AG10803 (cell line): ENCODE measurements at regions not wholly inside any gene's neighbourhood (a gene's known extent, or its start where the extent isn't known, plus 50 kb on each side); places are given as distances from the start of the nearest gene placed in this dataset.

ENCODE experiments used
- DNase-seq: peaks from one replicate; pipeline ENCODE4 v3.0.0; 2010; ENCODE audit warnings: low read depth
- H3K4me3 ChIP-seq: 2 replicates; pipeline ENCODE4 v1.5.1; 2011; ENCODE audit warnings: mild to moderate bottlenecking, low read length, control low read depth
- TF ChIP-seq, protein P1 (sequence below): conservative IDR thresholded peaks from 2 replicates; pipeline ENCODE4 v1.5.1; 2011; ENCODE audit warnings: mild to moderate bottlenecking, low read length, control low read depth, inconsistent platforms

DNA sequence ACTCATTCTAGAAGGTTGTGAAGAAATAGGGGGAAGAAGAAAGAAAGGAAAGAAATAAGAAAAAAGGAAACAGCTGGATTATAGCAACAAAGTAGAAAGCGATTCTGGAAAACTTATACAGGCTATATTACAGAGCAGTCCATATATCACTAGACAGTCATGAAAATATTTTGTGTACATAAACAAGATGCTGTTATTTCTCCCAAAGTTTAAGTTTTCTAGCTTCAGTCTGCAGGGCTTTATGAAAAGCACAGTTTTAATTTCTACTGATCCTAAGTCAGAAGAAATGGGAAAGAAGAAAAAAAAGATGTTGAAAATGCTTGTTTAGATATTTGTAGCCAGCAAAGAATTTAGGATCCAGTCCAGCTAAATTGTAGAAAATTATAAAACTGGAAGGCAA lies 321.4 kb upstream of the NDN start:
- TF ChIP-seq, protein P1, sequence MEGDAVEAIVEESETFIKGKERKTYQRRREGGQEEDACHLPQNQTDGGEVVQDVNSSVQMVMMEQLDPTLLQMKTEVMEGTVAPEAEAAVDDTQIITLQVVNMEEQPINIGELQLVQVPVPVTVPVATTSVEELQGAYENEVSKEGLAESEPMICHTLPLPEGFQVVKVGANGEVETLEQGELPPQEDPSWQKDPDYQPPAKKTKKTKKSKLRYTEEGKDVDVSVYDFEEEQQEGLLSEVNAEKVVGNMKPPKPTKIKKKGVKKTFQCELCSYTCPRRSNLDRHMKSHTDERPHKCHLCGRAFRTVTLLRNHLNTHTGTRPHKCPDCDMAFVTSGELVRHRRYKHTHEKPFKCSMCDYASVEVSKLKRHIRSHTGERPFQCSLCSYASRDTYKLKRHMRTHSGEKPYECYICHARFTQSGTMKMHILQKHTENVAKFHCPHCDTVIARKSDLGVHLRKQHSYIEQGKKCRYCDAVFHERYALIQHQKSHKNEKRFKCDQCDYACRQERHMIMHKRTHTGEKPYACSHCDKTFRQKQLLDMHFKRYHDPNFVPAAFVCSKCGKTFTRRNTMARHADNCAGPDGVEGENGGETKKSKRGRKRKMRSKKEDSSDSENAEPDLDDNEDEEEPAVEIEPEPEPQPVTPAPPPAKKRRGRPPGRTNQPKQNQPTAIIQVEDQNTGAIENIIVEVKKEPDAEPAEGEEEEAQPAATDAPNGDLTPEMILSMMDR = no peak
- H3K4me3 ChIP-seq = no peak overlapping the region
- DNase-seq = no peak

DNA sequence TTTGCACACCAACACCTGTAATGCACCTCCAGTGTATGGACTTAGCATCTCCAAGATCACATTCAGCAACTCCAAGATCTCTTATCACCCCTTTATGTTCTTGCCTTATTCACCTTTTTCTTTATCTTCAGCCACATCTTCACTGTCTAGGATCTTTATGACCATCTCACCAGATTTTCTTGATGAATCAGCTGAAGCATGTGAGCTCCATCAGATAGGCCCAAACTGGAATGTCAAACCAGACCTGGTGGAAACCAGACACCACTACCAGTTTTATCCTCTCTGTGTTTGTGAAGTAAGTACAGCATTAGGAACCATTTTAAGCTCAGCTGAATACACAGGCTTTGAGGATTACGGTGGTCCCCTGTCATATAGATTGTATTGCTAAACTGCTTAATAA lies 330.4 kb upstream of the NDN start:
- H3K4me3 ChIP-seq = no peak overlapping the region
- no peak for DNase-seq
- TF ChIP-seq, protein P1 = no peak

DNA sequence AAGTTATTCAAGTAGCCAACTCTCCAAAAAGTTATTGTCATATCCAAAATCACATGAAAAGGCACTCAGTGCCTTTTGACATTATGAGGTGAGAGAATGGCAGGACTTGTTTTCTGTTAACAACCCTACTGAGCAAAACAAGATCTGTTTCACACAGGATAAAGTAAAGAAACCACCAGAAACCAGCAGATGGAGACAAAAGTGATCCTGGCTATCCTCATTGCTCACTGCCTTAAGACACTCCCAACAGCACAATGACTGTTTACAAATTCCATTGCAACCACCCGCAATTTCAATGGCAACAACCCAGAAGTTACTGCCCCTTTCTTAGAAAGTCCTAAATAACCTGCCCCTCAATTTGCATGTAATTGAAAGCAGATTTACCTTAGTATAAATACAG lies 352.6 kb upstream of the NDN start:
- TF ChIP-seq, protein P1 = no peak
- H3K4me3 ChIP-seq = no peak overlapping the region
- no peak for DNase-seq

DNA sequence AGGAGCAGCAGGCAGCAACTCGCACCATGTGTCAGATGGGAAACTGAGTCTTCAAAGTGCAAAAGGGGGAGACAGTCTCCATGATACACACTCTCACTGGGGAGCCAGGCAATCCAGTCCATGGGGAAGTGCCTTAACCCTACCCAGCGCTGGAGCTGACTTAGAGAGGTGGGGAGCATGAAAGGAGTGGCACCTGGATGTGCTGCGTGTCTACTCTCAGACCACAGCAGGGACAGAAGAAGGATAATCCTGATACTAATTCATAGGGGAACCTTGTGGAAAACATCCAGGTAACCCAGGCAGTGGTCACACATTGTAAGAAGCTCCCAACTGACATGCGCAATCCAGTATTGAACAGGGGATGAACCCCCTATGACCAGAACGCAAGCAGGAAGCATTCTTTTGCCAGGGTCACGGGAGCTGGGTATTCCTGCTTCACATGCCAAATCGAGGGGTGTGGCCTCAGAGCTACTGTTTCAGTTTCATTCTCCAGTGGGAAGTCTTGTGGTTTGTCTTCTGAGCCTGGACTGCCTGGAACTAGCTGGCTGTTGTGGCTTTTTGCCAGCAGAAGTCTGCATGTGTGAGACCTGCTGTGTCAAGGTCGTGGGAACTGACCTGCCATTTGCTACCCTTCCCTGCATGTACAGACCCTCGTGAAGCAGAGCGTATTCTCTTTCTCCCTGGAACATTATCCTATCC lies 367.6 kb upstream of the NDN start:
- DNase-seq = no peak
- TF ChIP-seq, protein P1 = no peak

DNA sequence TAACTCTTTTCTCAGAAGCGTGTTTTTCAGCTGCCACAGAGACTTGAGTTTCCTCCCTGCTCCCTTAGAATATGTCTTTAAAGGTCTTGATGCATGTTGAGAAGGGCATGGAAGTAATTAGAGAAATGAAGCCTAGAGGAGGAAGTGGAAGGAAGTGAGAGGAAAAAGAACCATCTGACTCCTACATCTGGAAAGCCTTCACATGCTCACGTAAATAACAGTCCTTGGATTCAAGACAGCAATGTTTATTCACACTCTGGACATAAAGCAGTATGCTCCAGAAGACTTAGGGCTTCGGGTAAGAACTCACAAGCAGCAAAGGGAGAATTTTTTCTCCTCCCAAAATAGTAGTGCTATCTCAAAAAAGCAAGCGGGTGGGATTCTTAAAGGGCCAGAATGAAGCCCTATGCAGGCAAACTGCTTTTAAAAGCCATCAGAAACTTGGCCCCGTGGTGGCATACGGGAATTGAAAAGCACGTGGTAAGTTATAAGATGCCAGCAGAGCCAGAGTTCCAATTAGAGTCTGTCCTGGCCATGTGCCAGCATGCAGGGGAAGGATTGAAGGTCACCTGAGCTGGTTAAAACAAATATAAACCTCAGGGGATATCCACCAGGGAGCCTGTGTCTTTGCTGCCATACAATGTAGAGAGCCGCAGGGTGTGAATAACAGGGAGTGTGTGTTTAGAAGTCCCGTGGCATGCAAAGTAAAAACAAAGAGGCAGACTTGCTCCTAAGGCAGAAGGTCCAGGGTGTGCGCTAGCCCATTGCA lies 380.8 kb upstream of the NDN start:
- DNase-seq = no peak
- H3K4me3 ChIP-seq = no peak overlapping the region
- TF ChIP-seq, protein P1 = no peak

More for the DNA sequence above, 367.6 kb upstream of the NDN start:
- no peak overlapping the region for H3K4me3 ChIP-seq

DNA sequence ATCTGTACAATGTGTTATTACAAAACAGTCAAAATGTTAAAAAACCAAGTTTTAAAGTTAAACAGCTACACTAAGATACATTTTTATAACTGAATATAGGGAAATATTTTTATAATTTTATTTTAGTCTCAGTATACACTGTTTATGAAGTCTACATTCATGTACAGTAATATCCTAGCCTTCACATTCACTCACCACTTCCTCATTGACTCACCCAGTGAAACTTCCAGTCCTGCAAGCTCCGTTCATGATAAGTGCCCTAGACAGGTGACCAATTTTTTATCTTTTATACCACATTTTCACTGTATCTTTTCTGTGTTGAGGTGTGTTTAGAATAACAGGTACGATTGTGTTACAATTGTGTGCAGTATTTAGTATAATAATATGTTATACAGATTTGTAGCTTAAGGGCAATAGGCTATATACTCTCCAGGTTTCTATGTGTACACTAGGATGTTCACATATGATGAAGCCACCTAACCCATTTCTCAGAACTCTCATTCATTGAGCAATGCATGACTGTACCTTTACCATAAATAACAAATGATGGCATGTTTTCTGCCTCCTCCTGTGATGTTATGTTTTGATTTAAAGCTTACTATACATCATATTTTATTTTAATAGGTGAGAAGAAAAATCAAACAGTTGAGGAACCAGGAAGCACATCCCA lies 388.4 kb upstream of the NDN start:
- no peak overlapping the region for H3K4me3 ChIP-seq
- no peak for DNase-seq
- TF ChIP-seq, protein P1 = no peak
